ENCODE measurements at regions not wholly inside any gene's neighbourhood (a gene's known extent, or its start where the extent isn't known, plus 50 kb on each side); places are given as distances from the start of the nearest gene placed in this dataset.

- DNase-seq (ENCODE audit: low read depth in 2 of 2) = no peak
These were observed 379.8 kb upstream of the RUNX1 start for GRCh38 chr21:35428937-35429336.

GRCh38 chr21:35428489-35428888 is 379.4 kb upstream of the RUNX1 start:
- no peak for DNase-seq (ENCODE audit: low read depth in 2 of 2)

- DNase-seq (ENCODE audit: low read depth in 2 of 2) = no peak
These were observed 378.9 kb upstream of the RUNX1 start for GRCh38 chr21:35428001-35428320.

GRCh38 chr21:35427320-35428000 is 378.4 kb upstream of the RUNX1 start:
- no peak for DNase-seq (ENCODE audit: low read depth in 2 of 2)

GRCh38 chr21:35426897-35427296 is 377.8 kb upstream of the RUNX1 start:
- no peak for DNase-seq (ENCODE audit: low read depth in 2 of 2)

GRCh38 chr21:35426469-35426868 is 377.4 kb upstream of the RUNX1 start:
- no peak for DNase-seq (ENCODE audit: low read depth in 2 of 2)

- no peak for DNase-seq (ENCODE audit: low read depth in 2 of 2)
These were observed 375.0 kb upstream of the RUNX1 start for GRCh38 chr21:35424122-35424521.

- no peak for DNase-seq (ENCODE audit: low read depth in 2 of 2)
These were observed 374.6 kb upstream of the RUNX1 start for GRCh38 chr21:35423709-35424108.

GRCh38 chr21:35422011-35422410 is 372.9 kb upstream of the RUNX1 start:
- no peak for DNase-seq (ENCODE audit: low read depth in 2 of 2)

- DNase-seq (ENCODE audit: low read depth in 2 of 2) = no peak
These were observed 372.1 kb upstream of the RUNX1 start for GRCh38 chr21:35421221-35421620.

- no peak for DNase-seq (ENCODE audit: low read depth in 2 of 2)
These were observed 371.6 kb upstream of the RUNX1 start for GRCh38 chr21:35420656-35421055.

- DNase-seq (ENCODE audit: low read depth in 2 of 2) = no peak
These were observed 368.7 kb upstream of the RUNX1 start for GRCh38 chr21:35417762-35418161.

GRCh38 chr21:35416866-35417489 is 367.9 kb upstream of the RUNX1 start:
- no peak for DNase-seq (ENCODE audit: low read depth in 2 of 2)

GRCh38 chr21:35414507-35415139 is 365.5 kb upstream of the RUNX1 start:
- DNase-seq (ENCODE audit: low read depth in 2 of 2) = no peak

- no peak for DNase-seq (ENCODE audit: low read depth in 2 of 2)
These were observed 365.0 kb upstream of the RUNX1 start for GRCh38 chr21:35414056-35414455.

- DNase-seq (ENCODE audit: low read depth in 2 of 2) = no peak
These were observed 363.1 kb upstream of the RUNX1 start for GRCh38 chr21:35412231-35412630.

- no peak for DNase-seq (ENCODE audit: low read depth in 2 of 2)
These were observed 362.3 kb upstream of the RUNX1 start for GRCh38 chr21:35411434-35411833.

- no peak for DNase-seq (ENCODE audit: low read depth in 2 of 2)
These were observed 361.6 kb upstream of the RUNX1 start for GRCh38 chr21:35410656-35411055.

GRCh38 chr21:35410123-35410522 is 361.0 kb upstream of the RUNX1 start:
- no peak for DNase-seq (ENCODE audit: low read depth in 2 of 2)

- no peak for DNase-seq (ENCODE audit: low read depth in 2 of 2)
These were observed 359.3 kb upstream of the RUNX1 start for GRCh38 chr21:35408401-35408800.

GRCh38 chr21:35406635-35407034 is 357.5 kb upstream of the RUNX1 start:
- no peak for DNase-seq (ENCODE audit: low read depth in 2 of 2)

GRCh38 chr21:35405981-35406380 is 356.9 kb upstream of the RUNX1 start:
- DNase-seq (ENCODE audit: low read depth in 2 of 2) = no peak

- DNase-seq (ENCODE audit: low read depth in 2 of 2) = no peak
These were observed 355.1 kb upstream of the RUNX1 start for GRCh38 chr21:35404247-35404646.
